ENCODE measurements at regions not wholly inside any gene's neighbourhood (a gene's known extent, or its start where the extent isn't known, plus 50 kb on each side); places are given as distances from the start of the nearest gene placed in this dataset.

DNA sequence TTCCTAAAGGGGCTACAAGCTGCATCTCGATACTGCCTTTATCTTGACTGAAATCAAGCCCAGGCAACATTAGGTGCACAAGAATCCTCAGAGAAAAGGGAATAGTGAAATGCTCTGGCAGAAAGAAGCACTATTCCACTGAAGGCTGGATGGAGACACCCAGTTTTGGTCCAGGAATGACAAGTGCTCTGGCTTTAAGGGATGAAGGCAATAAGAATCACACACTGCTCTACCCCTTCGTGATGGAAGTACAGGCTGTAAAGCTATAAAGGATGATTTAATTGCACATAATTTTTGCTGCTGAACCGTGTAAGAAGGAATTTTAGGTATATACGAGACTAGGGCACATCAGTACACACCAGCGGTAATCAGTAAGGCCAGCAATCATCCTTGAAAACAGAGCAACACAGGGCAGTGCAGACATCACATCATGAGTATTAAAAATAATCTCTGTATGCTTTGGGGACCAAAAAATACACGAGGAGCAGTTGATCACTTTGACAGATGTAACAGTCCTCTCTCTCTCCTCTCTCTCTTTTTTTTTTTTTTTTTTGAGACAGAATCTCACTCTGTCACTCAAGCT is 414.6 kb upstream of the TBL1XR1 start:
- no peak for TF ChIP-seq FOXP2 (optimal IDR thresholded peaks at IDR 0.05; ENCODE audit: control extremely low read depth, extremely low read length, insufficient read depth)
- no peak for TF ChIP-seq EZH2 (IDR thresholded peaks at IDR 0.05)
- TF ChIP-seq POLR2AphosphoS5 (IDR thresholded peaks at IDR 0.05; ENCODE audit: borderline replicate concordance, low read depth, low read length): no peak

Data from SK-N-MC (cell line).